ENCODE measurements at regions not wholly inside any gene's neighbourhood (a gene's known extent, or its start where the extent isn't known, plus 50 kb on each side); places are given as distances from the start of the nearest gene placed in this dataset.

- H3K4me2 ChIP-seq (ENCODE audit: low read length): no peak overlapping the region
- H3K4me3 ChIP-seq (replicated peaks in 1 of 2; ENCODE audit: low read depth in 1 of 2, low read length in 2 of 2): no peak overlapping the region
- H3K9ac ChIP-seq (ENCODE audit: low read length): no peak overlapping the region
- no peaks in the 10 kb centered on the region for H3K9me2 ChIP-seq (ENCODE audit: insufficient read depth)
- no peak for TF ChIP-seq CEBPB (IDR thresholded peaks at IDR 0.05; ENCODE audit: low read depth)
- no peak for TF ChIP-seq REST (IDR thresholded peaks at IDR 0.05; ENCODE audit: low read depth)
- TF ChIP-seq POLR2AphosphoS5 (IDR thresholded peaks at IDR 0.05; ENCODE audit: low read depth, low read length): no peak
- TF ChIP-seq ELF1 (IDR thresholded peaks at IDR 0.05; ENCODE audit: borderline replicate concordance, low read depth): no peak
- no peak for TF ChIP-seq MAX (IDR thresholded peaks at IDR 0.05)
- no peak for TF ChIP-seq ATF3 (IDR thresholded peaks at IDR 0.05)
- TF ChIP-seq SP1 (IDR thresholded peaks at IDR 0.05; ENCODE audit: low read depth): no peak
- TF ChIP-seq SRF (IDR thresholded peaks at IDR 0.05; ENCODE audit: low read depth): no peak
- TF ChIP-seq POLR2A (IDR thresholded peaks at IDR 0.05; ENCODE audit: borderline replicate concordance, extremely low read depth, insufficient read depth, insufficient read length): no peak
- H2AFZ ChIP-seq (ENCODE audit: low read depth, low read length, poor library complexity, severe bottlenecking): no peak overlapping the region
- H3K36me3 ChIP-seq (ENCODE audit: control insufficient read depth in 1 of 2, insufficient read depth in 2 of 2, low read length in 2 of 2): no peaks in the 10 kb centered on the region
- no TSS peak for BruUV-seq (replicated peaks)
- ATAC-seq (no peak), DNase-seq (ENCODE audit: low read depth, low spot score) (no peak)
- H3K27ac ChIP-seq (ENCODE audit: low read depth, low read length): no peak overlapping the region
- POLR2A ChIA-PET: no interaction called here
- H4K20me1 ChIP-seq (ENCODE audit: insufficient read depth): no peaks in the 10 kb centered on the region
- H3K79me2 ChIP-seq (ENCODE audit: insufficient read depth, low read length): no peaks in the 10 kb centered on the region
- no peaks in the 10 kb centered on the region for H3K27me3 ChIP-seq (ENCODE audit: insufficient read depth, low read length)
- no peaks in the 10 kb centered on the region for H3K4me1 ChIP-seq (ENCODE audit: control insufficient read depth in 1 of 2, insufficient read depth in 2 of 2, low read length in 2 of 2)
- RAD21 ChIA-PET (ENCODE audit: low non-redundant PET in 1 of 2, low total read pairs in 2 of 2, uncharacterized antibody in 2 of 2, unreplicated experiment in 2 of 2): no interaction called here
- no peaks in the 10 kb centered on the region for H3K9me3 ChIP-seq (ENCODE audit: control insufficient read depth in 1 of 2, insufficient read depth in 1 of 2, low read depth in 1 of 2, low read length in 2 of 2)
- CTCF ChIA-PET: no interaction called here
- intact Hi-C loops (cut with micrococcal nuclease): no loop called here
Observed at GRCh38 chr3:153578046-153578445, 416.0 kb downstream of the RAP2B start.

Data from HCT116 (cell line).